NOMO-1 (cell line): ENCODE measurements at regions not wholly inside any gene's neighbourhood (a gene's known extent, or its start where the extent isn't known, plus 50 kb on each side); places are given as distances from the start of the nearest gene placed in this dataset.
A peak's percentile ranks its signal among the peaks of the same experiment; 100 is the strongest.

Experiments
- DNase-seq, 2 experiments: peaks; one replicate each; lab custom pipeline; 2025; ENCODE audit not compliant: unreplicated experiment in 2 of 2; lab: John Stamatoyannopoulos, UW

- DNase-seq = no peak
Observed at GRCh38 chr1:38272515-38272914, 225.9 kb upstream of the POU3F1 start.

- no peak for DNase-seq
Observed at GRCh38 chr1:38270849-38271633, 224.4 kb upstream of the POU3F1 start.

GRCh38 chr1:38269923-38270848 is 223.6 kb upstream of the POU3F1 start:
- no peak for DNase-seq

GRCh38 chr1:38268226-38268625 is 221.6 kb upstream of the POU3F1 start:
- DNase-seq = no peak

GRCh38 chr1:38267037-38268036 is 220.7 kb upstream of the POU3F1 start:
- no peak for DNase-seq

GRCh38 chr1:38266197-38266520 is 219.6 kb upstream of the POU3F1 start:
- no peak for DNase-seq

- no peak for DNase-seq
Observed at GRCh38 chr1:38265293-38266196, 219.0 kb upstream of the POU3F1 start.

- no peak for DNase-seq
Observed at GRCh38 chr1:38263438-38263837, 216.8 kb upstream of the POU3F1 start.

GRCh38 chr1:38261574-38261973 is 215.0 kb upstream of the POU3F1 start:
- DNase-seq = no peak

- no peak for DNase-seq
Observed at GRCh38 chr1:38258085-38258627, 211.6 kb upstream of the POU3F1 start.

GRCh38 chr1:38257374-38257773 is 210.8 kb upstream of the POU3F1 start:
- no peak for DNase-seq

GRCh38 chr1:38256072-38256471 is 209.5 kb upstream of the POU3F1 start:
- no peak for DNase-seq

GRCh38 chr1:38253314-38253713 is 206.7 kb upstream of the POU3F1 start:
- no peak for DNase-seq

- DNase-seq = no peak
Observed at GRCh38 chr1:38250356-38250755, 203.8 kb upstream of the POU3F1 start.

GRCh38 chr1:38249001-38249400 is 202.4 kb upstream of the POU3F1 start:
- DNase-seq = no peak

GRCh38 chr1:38246955-38247952 is 200.7 kb upstream of the POU3F1 start:
- DNase-seq = peak in 1 of 2 experiments; percentile 12

- no peak for DNase-seq
Observed at GRCh38 chr1:38244218-38244845, 197.7 kb upstream of the POU3F1 start.

GRCh38 chr1:38243106-38243505 is 196.5 kb upstream of the POU3F1 start:
- no peak for DNase-seq
